ENCODE measurements at regions not wholly inside any gene's neighbourhood (a gene's known extent, or its start where the extent isn't known, plus 50 kb on each side); places are given as distances from the start of the nearest gene placed in this dataset.

- no peak for DNase-seq
- in situ Hi-C loops (cut with MboI), result no loop called here
- no peak for TF ChIP-seq EZH2 (IDR thresholded peaks at IDR 0.05; ENCODE audit: insufficient read depth, poor library complexity, severe bottlenecking)
- no peak for TF ChIP-seq EZH2phosphoT487 (IDR thresholded peaks at IDR 0.05; ENCODE audit: insufficient read depth, low read depth)
Observed at GRCh38 chrX:25278341-25278740, 262.6 kb upstream of the ARX start.

GRCh38 chrX:25277574-25277973 lies 261.8 kb upstream of the ARX start:
- no peak for DNase-seq
- WGBS, 2 experiments (ENCODE audit: low coverage in 1 of 2, low lambda C conversion rate in 2 of 2, missing lambda C conversion rate in 2 of 2), result 53 to 57% methylated on average over 3 of the region's 3 CpGs

More at GRCh38 chrX:25278341-25278740, 262.6 kb upstream of the ARX start:
- Histone ChIP-seq H3K27me3 (replicated peaks; ENCODE audit: insufficient read depth) (no peaks in the 10 kb centered on the region), H4K20me1 (ENCODE audit: insufficient read depth) (no peaks in the 10 kb centered on the region), H3K9me3 (ENCODE audit: low read depth) (no peaks in the 10 kb centered on the region), H3F3A (ENCODE audit: insufficient read depth) (no peaks in the 10 kb centered on the region), H3K9me2 (ENCODE audit: insufficient read depth) (no peaks in the 10 kb centered on the region), H3K27ac (no peak overlapping the region), H3K4me3 (no peak overlapping the region), H3K36me3 (ENCODE audit: low read depth) (no peaks in the 10 kb centered on the region), H2AFZ (no peak overlapping the region), H3K79me2 (ENCODE audit: insufficient read depth) (no peaks in the 10 kb centered on the region), H3K9ac (no peak overlapping the region), H3K4me1 (ENCODE audit: insufficient read depth) (no peaks in the 10 kb centered on the region), H3K4me2 (ENCODE audit: unreplicated experiment) (no peak overlapping the region)

DNA sequence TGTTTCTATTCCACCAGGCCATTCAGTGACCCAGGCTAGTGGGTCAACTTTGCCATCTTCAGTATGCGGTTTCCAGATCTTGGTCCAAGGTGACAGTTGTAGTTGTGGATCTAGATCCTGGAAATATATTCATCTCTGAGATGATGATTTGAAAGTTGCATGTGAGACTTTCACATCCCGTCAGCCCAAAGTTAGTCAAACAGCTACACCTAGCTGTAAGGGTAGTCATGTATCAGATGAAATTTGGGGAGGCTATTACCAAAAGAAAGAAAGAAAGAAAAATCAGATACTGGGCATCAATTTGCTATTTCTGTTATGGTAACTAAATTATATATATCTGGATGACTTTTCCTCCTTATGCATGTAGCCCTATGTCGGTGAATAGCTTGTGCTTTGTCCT lies 259.4 kb upstream of the ARX start:
- Histone ChIP-seq H3K4me3 (no peak overlapping the region), H4K20me1 (ENCODE audit: insufficient read depth) (no peaks in the 10 kb centered on the region), H3K4me1 (ENCODE audit: insufficient read depth) (no peaks in the 10 kb centered on the region), H3K4me2 (ENCODE audit: unreplicated experiment) (no peak overlapping the region), H3K27me3 (replicated peaks; ENCODE audit: insufficient read depth) (no peaks in the 10 kb centered on the region), H3K9ac (no peak overlapping the region), H3F3A (ENCODE audit: insufficient read depth) (no peaks in the 10 kb centered on the region), H3K79me2 (ENCODE audit: insufficient read depth) (no peaks in the 10 kb centered on the region), H3K36me3 (ENCODE audit: low read depth) (no peaks in the 10 kb centered on the region), H3K9me3 (ENCODE audit: low read depth) (no peaks in the 10 kb centered on the region), H3K27ac (no peak overlapping the region), H2AFZ (no peak overlapping the region), H3K9me2 (ENCODE audit: insufficient read depth) (no peaks in the 10 kb centered on the region)
- in situ Hi-C loops (cut with MboI), result no loop called here
- DNase-seq, result no peak
- TF ChIP-seq EZH2phosphoT487 (IDR thresholded peaks at IDR 0.05; ENCODE audit: insufficient read depth, low read depth) (no peak), EZH2 (IDR thresholded peaks at IDR 0.05; ENCODE audit: insufficient read depth, poor library complexity, severe bottlenecking) (no peak)
- WGBS, 2 experiments (ENCODE audit: low coverage in 1 of 2, low lambda C conversion rate in 2 of 2, missing lambda C conversion rate in 2 of 2), result 29 to 32% methylated on average over 3 of the region's 3 CpGs

More at GRCh38 chrX:25277574-25277973, 261.8 kb upstream of the ARX start:
- in situ Hi-C loops (cut with MboI), result no loop called here
- no peaks in the 10 kb centered on the region for H4K20me1 ChIP-seq (ENCODE audit: insufficient read depth)
- no peaks in the 10 kb centered on the region for H3K9me2 ChIP-seq (ENCODE audit: insufficient read depth)
- no peak overlapping the region for H2AFZ ChIP-seq
- H3K27ac ChIP-seq, result no peak overlapping the region
- no peaks in the 10 kb centered on the region for H3K4me1 ChIP-seq (ENCODE audit: insufficient read depth)
- no peaks in the 10 kb centered on the region for H3K27me3 ChIP-seq (replicated peaks; ENCODE audit: insufficient read depth)
- no peaks in the 10 kb centered on the region for H3F3A ChIP-seq (ENCODE audit: insufficient read depth)
- no peak for TF ChIP-seq EZH2 (IDR thresholded peaks at IDR 0.05; ENCODE audit: insufficient read depth, poor library complexity, severe bottlenecking)
- no peak for TF ChIP-seq EZH2phosphoT487 (IDR thresholded peaks at IDR 0.05; ENCODE audit: insufficient read depth, low read depth)
- H3K79me2 ChIP-seq (ENCODE audit: insufficient read depth), result no peaks in the 10 kb centered on the region
- H3K9ac ChIP-seq, result no peak overlapping the region
- no peak overlapping the region for H3K4me2 ChIP-seq (ENCODE audit: unreplicated experiment)
- H3K36me3 ChIP-seq (ENCODE audit: low read depth), result no peaks in the 10 kb centered on the region
- no peaks in the 10 kb centered on the region for H3K9me3 ChIP-seq (ENCODE audit: low read depth)
- no peak overlapping the region for H3K4me3 ChIP-seq

DNA sequence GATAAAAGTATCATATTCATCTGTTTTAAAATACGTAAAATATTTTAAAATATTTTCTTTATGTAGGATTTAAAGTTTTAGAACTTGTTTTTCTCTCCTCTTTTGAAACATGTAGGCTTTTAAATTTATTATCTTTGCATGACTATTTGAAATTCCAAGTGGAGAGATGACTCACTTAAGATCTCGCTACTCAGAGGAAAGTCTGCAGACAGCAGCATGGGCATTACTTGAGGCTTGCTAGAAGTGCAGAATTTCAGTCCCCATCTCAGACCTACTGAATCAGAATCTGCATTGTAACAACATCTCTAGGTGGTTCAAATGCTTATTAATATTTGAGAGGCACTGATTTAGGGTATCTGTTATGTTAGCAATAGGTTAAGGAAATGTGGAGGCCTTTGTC lies 225.7 kb upstream of the ARX start:
- H3K79me2 ChIP-seq (ENCODE audit: insufficient read depth), result no peaks in the 10 kb centered on the region
- H3K4me2 ChIP-seq (ENCODE audit: unreplicated experiment), result no peak overlapping the region
- H3K27me3 ChIP-seq (replicated peaks; ENCODE audit: insufficient read depth), result no peaks in the 10 kb centered on the region
- H3K9ac ChIP-seq, result no peak overlapping the region
- TF ChIP-seq EZH2 (IDR thresholded peaks at IDR 0.05; ENCODE audit: insufficient read depth, poor library complexity, severe bottlenecking) (no peak), EZH2phosphoT487 (IDR thresholded peaks at IDR 0.05; ENCODE audit: insufficient read depth, low read depth) (no peak)
- no peaks in the 10 kb centered on the region for H3K36me3 ChIP-seq (ENCODE audit: low read depth)
- H3K4me3 ChIP-seq, result no peak overlapping the region
- no peaks in the 10 kb centered on the region for H3K4me1 ChIP-seq (ENCODE audit: insufficient read depth)
- no peaks in the 10 kb centered on the region for H4K20me1 ChIP-seq (ENCODE audit: insufficient read depth)
- H3K27ac ChIP-seq, result no peak overlapping the region
- H3K9me2 ChIP-seq (ENCODE audit: insufficient read depth), result no peaks in the 10 kb centered on the region
- in situ Hi-C loops (cut with MboI), result no loop called here
- no peaks in the 10 kb centered on the region for H3F3A ChIP-seq (ENCODE audit: insufficient read depth)
- WGBS, 2 experiments (ENCODE audit: low coverage in 1 of 2, low lambda C conversion rate in 2 of 2, missing lambda C conversion rate in 2 of 2), result 30 to 39% methylated on average over 2 of the region's 2 CpGs
- no peak for DNase-seq
- no peaks in the 10 kb centered on the region for H3K9me3 ChIP-seq (ENCODE audit: low read depth)
- no peak overlapping the region for H2AFZ ChIP-seq

DNA sequence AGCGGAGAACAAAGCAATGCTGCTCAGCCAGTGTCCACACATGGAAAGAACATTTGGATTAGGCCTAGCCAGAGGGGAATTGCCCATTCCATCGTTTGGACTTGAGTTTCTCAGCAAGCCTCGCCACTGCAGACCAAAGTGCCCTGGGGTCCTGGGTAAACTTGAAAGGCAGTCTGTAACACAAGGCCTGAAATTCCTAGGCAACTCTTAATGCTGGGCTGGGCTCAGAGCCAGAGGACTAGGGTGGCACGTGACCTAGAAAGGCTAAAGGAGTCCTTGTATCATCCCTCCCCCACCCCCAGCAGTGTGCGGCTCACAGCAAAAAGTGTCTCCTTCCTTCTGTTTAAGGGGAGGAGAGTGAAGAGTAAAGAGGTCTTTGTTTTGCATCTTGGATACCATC lies 210.4 kb upstream of the ARX start:
- TF ChIP-seq EZH2phosphoT487 (IDR thresholded peaks at IDR 0.05; ENCODE audit: insufficient read depth, low read depth), result no peak
- TF ChIP-seq EZH2 (IDR thresholded peaks at IDR 0.05; ENCODE audit: insufficient read depth, poor library complexity, severe bottlenecking), result no peak
- no peaks in the 10 kb centered on the region for H3K4me1 ChIP-seq (ENCODE audit: insufficient read depth)
- DNase-seq, result no peak
- H3K4me2 ChIP-seq (ENCODE audit: unreplicated experiment), result no peak overlapping the region
- in situ Hi-C loops (cut with MboI), result no loop called here
- H2AFZ ChIP-seq, result no peak overlapping the region
- no peak overlapping the region for H3K27ac ChIP-seq
- no peaks in the 10 kb centered on the region for H3K36me3 ChIP-seq (ENCODE audit: low read depth)
- H3K27me3 ChIP-seq (replicated peaks; ENCODE audit: insufficient read depth), result no peaks in the 10 kb centered on the region
- H3K4me3 ChIP-seq, result no peak overlapping the region
- no peaks in the 10 kb centered on the region for H3F3A ChIP-seq (ENCODE audit: insufficient read depth)
- H4K20me1 ChIP-seq (ENCODE audit: insufficient read depth), result no peaks in the 10 kb centered on the region
- H3K9me3 ChIP-seq (ENCODE audit: low read depth), result no peaks in the 10 kb centered on the region
- H3K9me2 ChIP-seq (ENCODE audit: insufficient read depth), result no peaks in the 10 kb centered on the region
- 22 to 63% methylated on average over 2 to 5 of the region's 5 CpGs for WGBS, 2 experiments (ENCODE audit: low coverage in 1 of 2, low lambda C conversion rate in 2 of 2, missing lambda C conversion rate in 2 of 2)
- H3K79me2 ChIP-seq (ENCODE audit: insufficient read depth), result no peaks in the 10 kb centered on the region
- no peak overlapping the region for H3K9ac ChIP-seq

Data from GM23248 (cell line).